SJSA1 (cell line): ENCODE measurements at regions not wholly inside any gene's neighbourhood (a gene's known extent, or its start where the extent isn't known, plus 50 kb on each side); places are given as distances from the start of the nearest gene placed in this dataset.
A peak's percentile ranks its signal among the peaks of the same experiment; 100 is the strongest.
"Not testable (repeated sequence)": the region's sequence is repeated elsewhere in the genome, so short reads cannot be mapped to it uniquely, and the experiment has no call there.

Experiments
- DNase-seq, 2 experiments: peaks; one replicate each; pipeline ENCODE4 v3.0.0-alpha.2; 2015 to 2020; ENCODE audit warnings: low spot score in 2 of 2, low read depth in 1 of 2
- H3K27ac ChIP-seq: fragments of 250-450 bp; sonication (Bioruptor Pico); 2 replicates; pipeline ENCODE4 v1.5.1; 2020; ENCODE audit warnings: mild to moderate bottlenecking, moderate library complexity
- H3K27me3 ChIP-seq: fragments of 250-450 bp; sonication (Bioruptor Pico); replicated peaks from 2 replicates; pipeline ENCODE4 v1.5.1; 2020; ENCODE audit warnings: mild to moderate bottlenecking, moderate library complexity
- H3K36me3 ChIP-seq: fragments of 250-450 bp; sonication (Bioruptor Pico); 2 replicates; pipeline ENCODE4 v1.5.1; 2020; ENCODE audit warnings: mild to moderate bottlenecking
- H3K4me1 ChIP-seq: fragments of 250-450 bp; sonication (Bioruptor Pico); replicated peaks from 2 replicates; pipeline ENCODE4 v1.6.1; 2021; ENCODE audit warnings: mild to moderate bottlenecking
- H3K4me3 ChIP-seq: fragments of 250-450 bp; sonication (Bioruptor Pico); 2 replicates; pipeline ENCODE4 v1.5.1; 2020; ENCODE audit warnings: mild to moderate bottlenecking
- H3K9me3 ChIP-seq: fragments of 250-450 bp; sonication (Bioruptor Pico); replicated peaks from 2 replicates; pipeline ENCODE4 v1.5.1; 2020; ENCODE audit warnings: mild to moderate bottlenecking

GRCh38 chr9:40991100-40991740 lies 137.3 kb downstream of the FOXD4L6 start:
- not testable (repeated sequence) for H3K36me3 ChIP-seq, DNase-seq, H3K9me3 ChIP-seq, H3K4me1 ChIP-seq, H3K27me3 ChIP-seq
- H3K27ac ChIP-seq = peak overlapping the region; percentile 86
- H3K4me3 ChIP-seq = peak overlapping the region; percentile 61

GRCh38 chr9:40986332-40986731 lies 142.1 kb downstream of the FOXD4L6 start:
- H3K9me3 ChIP-seq, H3K27ac ChIP-seq, H3K36me3 ChIP-seq, H3K27me3 ChIP-seq, DNase-seq, H3K4me3 ChIP-seq, H3K4me1 ChIP-seq: not testable (repeated sequence)

GRCh38 chr9:40975351-40975750 lies 153.1 kb downstream of the FOXD4L6 start:
- not testable (repeated sequence) for DNase-seq

GRCh38 chr9:40974912-40975311 lies 153.6 kb downstream of the FOXD4L6 start:
- not testable (repeated sequence) for H3K36me3 ChIP-seq, H3K27ac ChIP-seq, H3K4me3 ChIP-seq, H3K4me1 ChIP-seq, DNase-seq, H3K27me3 ChIP-seq, H3K9me3 ChIP-seq

More at GRCh38 chr9:40975351-40975750, 153.1 kb downstream of the FOXD4L6 start:
- not testable (repeated sequence) for H3K4me1 ChIP-seq, H3K27ac ChIP-seq, H3K27me3 ChIP-seq, H3K4me3 ChIP-seq, H3K36me3 ChIP-seq, H3K9me3 ChIP-seq

GRCh38 chr9:40971773-40972172 lies 156.7 kb downstream of the FOXD4L6 start:
- not testable (repeated sequence) for H3K9me3 ChIP-seq, H3K27ac ChIP-seq, DNase-seq, H3K27me3 ChIP-seq, H3K4me3 ChIP-seq, H3K36me3 ChIP-seq, H3K4me1 ChIP-seq

GRCh38 chr9:40970340-40970739 lies 158.1 kb downstream of the FOXD4L6 start:
- not testable (repeated sequence) for H3K4me1 ChIP-seq, DNase-seq, H3K27me3 ChIP-seq, H3K27ac ChIP-seq, H3K9me3 ChIP-seq, H3K4me3 ChIP-seq, H3K36me3 ChIP-seq

GRCh38 chr9:40962461-40962860 lies 166.0 kb downstream of the FOXD4L6 start:
- not testable (repeated sequence) for H3K27me3 ChIP-seq, H3K36me3 ChIP-seq, DNase-seq, H3K4me3 ChIP-seq, H3K9me3 ChIP-seq, H3K27ac ChIP-seq, H3K4me1 ChIP-seq

- not testable (repeated sequence) for DNase-seq, H3K4me3 ChIP-seq, H3K9me3 ChIP-seq, H3K4me1 ChIP-seq, H3K36me3 ChIP-seq, H3K27ac ChIP-seq, H3K27me3 ChIP-seq
Observed at GRCh38 chr9:40951876-40952494, 176.5 kb downstream of the FOXD4L6 start.

- not testable (repeated sequence) for H3K9me3 ChIP-seq, H3K27me3 ChIP-seq, H3K36me3 ChIP-seq, H3K4me1 ChIP-seq, DNase-seq, H3K27ac ChIP-seq, H3K4me3 ChIP-seq
Observed at GRCh38 chr9:40946228-40946627, 182.3 kb downstream of the FOXD4L6 start.

GRCh38 chr9:40942730-40943129 lies 185.8 kb downstream of the FOXD4L6 start:
- H3K36me3 ChIP-seq, H3K9me3 ChIP-seq, H3K27me3 ChIP-seq, H3K27ac ChIP-seq, H3K4me3 ChIP-seq, DNase-seq, H3K4me1 ChIP-seq: not testable (repeated sequence)

GRCh38 chr9:40939888-40940209 lies 188.6 kb downstream of the FOXD4L6 start:
- not testable (repeated sequence) for H3K4me1 ChIP-seq, H3K36me3 ChIP-seq, H3K27ac ChIP-seq, H3K4me3 ChIP-seq, DNase-seq, H3K9me3 ChIP-seq, H3K27me3 ChIP-seq

- not testable (repeated sequence) for H3K4me3 ChIP-seq, H3K27me3 ChIP-seq
Observed at GRCh38 chr9:40939201-40939887, 189.1 kb downstream of the FOXD4L6 start.

GRCh38 chr9:40935336-40935735 lies 193.1 kb downstream of the FOXD4L6 start:
- no peaks in the 10 kb centered on the region for H3K27me3 ChIP-seq
- no peaks in the 10 kb centered on the region for H3K4me1 ChIP-seq
- no peak for DNase-seq
- no peaks in the 10 kb centered on the region for H3K36me3 ChIP-seq
- no peak overlapping the region for H3K4me3 ChIP-seq
- H3K27ac ChIP-seq = no peak overlapping the region
- no peaks in the 10 kb centered on the region for H3K9me3 ChIP-seq

More at GRCh38 chr9:40939201-40939887, 189.1 kb downstream of the FOXD4L6 start:
- not testable (repeated sequence) for H3K9me3 ChIP-seq, DNase-seq, H3K27ac ChIP-seq, H3K36me3 ChIP-seq, H3K4me1 ChIP-seq

GRCh38 chr9:40934480-40934879 lies 194.0 kb downstream of the FOXD4L6 start:
- H3K27me3 ChIP-seq, H3K9me3 ChIP-seq, H3K27ac ChIP-seq, H3K4me3 ChIP-seq, H3K4me1 ChIP-seq, H3K36me3 ChIP-seq, DNase-seq: not testable (repeated sequence)
